ENCODE measurements at regions not wholly inside any gene's neighbourhood (a gene's known extent, or its start where the extent isn't known, plus 50 kb on each side); places are given as distances from the start of the nearest gene placed in this dataset.

- no peak overlapping the region for H3K4me2 ChIP-seq (ENCODE audit: low read length)
- no peak overlapping the region for H3K4me3 ChIP-seq (ENCODE audit: low read length)
- TF ChIP-seq, protein P1, sequence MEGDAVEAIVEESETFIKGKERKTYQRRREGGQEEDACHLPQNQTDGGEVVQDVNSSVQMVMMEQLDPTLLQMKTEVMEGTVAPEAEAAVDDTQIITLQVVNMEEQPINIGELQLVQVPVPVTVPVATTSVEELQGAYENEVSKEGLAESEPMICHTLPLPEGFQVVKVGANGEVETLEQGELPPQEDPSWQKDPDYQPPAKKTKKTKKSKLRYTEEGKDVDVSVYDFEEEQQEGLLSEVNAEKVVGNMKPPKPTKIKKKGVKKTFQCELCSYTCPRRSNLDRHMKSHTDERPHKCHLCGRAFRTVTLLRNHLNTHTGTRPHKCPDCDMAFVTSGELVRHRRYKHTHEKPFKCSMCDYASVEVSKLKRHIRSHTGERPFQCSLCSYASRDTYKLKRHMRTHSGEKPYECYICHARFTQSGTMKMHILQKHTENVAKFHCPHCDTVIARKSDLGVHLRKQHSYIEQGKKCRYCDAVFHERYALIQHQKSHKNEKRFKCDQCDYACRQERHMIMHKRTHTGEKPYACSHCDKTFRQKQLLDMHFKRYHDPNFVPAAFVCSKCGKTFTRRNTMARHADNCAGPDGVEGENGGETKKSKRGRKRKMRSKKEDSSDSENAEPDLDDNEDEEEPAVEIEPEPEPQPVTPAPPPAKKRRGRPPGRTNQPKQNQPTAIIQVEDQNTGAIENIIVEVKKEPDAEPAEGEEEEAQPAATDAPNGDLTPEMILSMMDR (IDR thresholded peaks at IDR 0.05; ENCODE audit: low read depth, low read length), result no peak
- no peak for TF ChIP-seq EZH2phosphoT487 (IDR thresholded peaks at IDR 0.05; ENCODE audit: low read depth)
- H3K4me1 ChIP-seq (ENCODE audit: low read length), result no peaks in the 10 kb centered on the region
- no peak overlapping the region for H2AFZ ChIP-seq (ENCODE audit: low read depth, low read length)
- no peaks in the 10 kb centered on the region for H3K36me3 ChIP-seq (replicated peaks; ENCODE audit: low read depth, low read length)
- no peaks in the 10 kb centered on the region for H3K9me3 ChIP-seq (ENCODE audit: insufficient read depth, low read length)
- no peaks in the 10 kb centered on the region for H3K27me3 ChIP-seq (ENCODE audit: low read depth, low read length)
- H3K27ac ChIP-seq (ENCODE audit: low read length), result no peak overlapping the region
- H3K79me2 ChIP-seq (ENCODE audit: low read length), result no peaks in the 10 kb centered on the region
- H3K9ac ChIP-seq (ENCODE audit: low read length), result no peak overlapping the region
- no peaks in the 10 kb centered on the region for H4K20me1 ChIP-seq (ENCODE audit: insufficient read depth, low read length)
Observed at GRCh38 chr11:98234698-98235097, 786.1 kb upstream of the CNTN5 start.

GRCh38 chr11:98243897-98244296 is 776.9 kb upstream of the CNTN5 start:
- Histone ChIP-seq H3K9ac (ENCODE audit: low read length) (no peak overlapping the region), H2AFZ (ENCODE audit: low read depth, low read length) (no peak overlapping the region), H3K4me3 (ENCODE audit: low read length) (no peak overlapping the region), H3K4me1 (ENCODE audit: low read length) (0 out of 2 replicates have a peak, but pooled peaks cover 3% of the 10 kb centered on the region), H3K9me3 (ENCODE audit: insufficient read depth, low read length) (no peaks in the 10 kb centered on the region), H3K27me3 (ENCODE audit: low read depth, low read length) (no peaks in the 10 kb centered on the region), H3K27ac (ENCODE audit: low read length) (no peak overlapping the region), H3K36me3 (replicated peaks; ENCODE audit: low read depth, low read length) (no peaks in the 10 kb centered on the region), H3K79me2 (ENCODE audit: low read length) (no peaks in the 10 kb centered on the region), H4K20me1 (ENCODE audit: insufficient read depth, low read length) (no peaks in the 10 kb centered on the region), H3K4me2 (ENCODE audit: low read length) (no peak overlapping the region)
- no peak for TF ChIP-seq EZH2phosphoT487 (IDR thresholded peaks at IDR 0.05; ENCODE audit: low read depth)
- TF ChIP-seq, protein P1 (IDR thresholded peaks at IDR 0.05; ENCODE audit: low read depth, low read length), result no peak

DNA sequence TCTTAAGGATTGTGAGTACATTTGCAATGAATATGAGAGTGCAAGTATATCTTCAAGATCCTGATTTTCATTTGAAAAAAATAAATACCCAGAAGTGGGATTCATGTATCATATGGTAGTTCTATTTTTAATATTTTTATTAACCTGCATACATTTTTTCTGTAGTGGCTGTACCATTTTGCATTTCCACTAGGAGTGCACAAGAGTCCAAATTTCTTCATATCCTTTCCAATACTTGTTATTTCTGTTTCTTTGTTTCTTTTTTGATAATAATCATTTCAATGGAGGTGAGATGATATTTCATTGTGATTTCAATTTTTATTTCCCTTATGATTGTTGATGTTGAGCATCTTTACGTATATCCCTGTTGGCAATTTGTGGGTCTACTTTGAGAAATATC is 759.8 kb upstream of the CNTN5 start:
- Histone ChIP-seq H3K36me3 (replicated peaks; ENCODE audit: low read depth, low read length) (no peaks in the 10 kb centered on the region), H3K27me3 (ENCODE audit: low read depth, low read length) (no peaks in the 10 kb centered on the region), H3K27ac (ENCODE audit: low read length) (no peak overlapping the region), H3K4me3 (ENCODE audit: low read length) (no peak overlapping the region), H3K4me1 (ENCODE audit: low read length) (peaks cover 4% of the 10 kb centered on the region; the same call in 1 of the 2 replicates), H2AFZ (ENCODE audit: low read depth, low read length) (no peak overlapping the region), H4K20me1 (ENCODE audit: insufficient read depth, low read length) (no peaks in the 10 kb centered on the region), H3K79me2 (ENCODE audit: low read length) (no peaks in the 10 kb centered on the region), H3K9me3 (ENCODE audit: insufficient read depth, low read length) (no peaks in the 10 kb centered on the region), H3K4me2 (ENCODE audit: low read length) (no peak overlapping the region), H3K9ac (ENCODE audit: low read length) (no peak overlapping the region)
- TF ChIP-seq EZH2phosphoT487 (IDR thresholded peaks at IDR 0.05; ENCODE audit: low read depth), result no peak
- TF ChIP-seq, protein P1 (IDR thresholded peaks at IDR 0.05; ENCODE audit: low read depth, low read length), result no peak

DNA sequence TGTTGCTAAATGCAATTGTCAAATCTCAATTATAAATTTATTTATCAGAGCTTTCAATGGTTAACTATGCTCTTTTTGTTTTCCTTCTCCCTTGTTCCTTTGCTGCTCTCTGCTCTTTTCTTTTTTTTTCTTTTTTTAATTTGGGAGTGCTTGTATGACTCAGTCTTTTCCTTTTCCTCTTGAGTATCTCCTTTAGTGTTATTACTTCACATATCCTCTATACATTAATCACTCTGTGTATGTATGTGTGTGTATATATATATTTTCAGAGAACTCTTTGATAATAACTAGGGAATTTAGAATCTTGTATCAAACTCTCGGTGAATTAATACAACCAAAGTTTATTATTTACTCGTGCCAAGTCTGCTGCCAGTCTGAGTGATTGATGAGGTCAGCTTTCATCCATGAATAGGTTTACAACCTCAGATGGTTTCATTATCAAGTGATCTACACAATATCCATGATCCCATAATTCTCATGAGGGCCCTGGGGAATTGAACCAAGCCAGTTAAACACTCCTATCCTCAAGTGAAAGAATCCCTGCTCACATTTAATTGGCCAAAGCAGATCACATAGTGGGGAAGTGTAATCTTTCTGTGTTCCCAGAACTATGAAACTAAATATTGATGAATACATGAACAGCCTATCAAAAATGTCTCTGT is 743.4 kb upstream of the CNTN5 start:
- Histone ChIP-seq H3K4me3 (ENCODE audit: low read length) (no peak overlapping the region), H3K9ac (ENCODE audit: low read length) (no peak overlapping the region), H2AFZ (ENCODE audit: low read depth, low read length) (no peak overlapping the region), H4K20me1 (ENCODE audit: insufficient read depth, low read length) (no peaks in the 10 kb centered on the region), H3K36me3 (replicated peaks; ENCODE audit: low read depth, low read length) (no peaks in the 10 kb centered on the region), H3K9me3 (ENCODE audit: insufficient read depth, low read length) (no peaks in the 10 kb centered on the region), H3K4me1 (ENCODE audit: low read length) (no peaks in the 10 kb centered on the region), H3K27me3 (ENCODE audit: low read depth, low read length) (no peaks in the 10 kb centered on the region), H3K79me2 (ENCODE audit: low read length) (no peaks in the 10 kb centered on the region), H3K4me2 (ENCODE audit: low read length) (no peak overlapping the region), H3K27ac (ENCODE audit: low read length) (no peak overlapping the region)
- no peak for TF ChIP-seq EZH2phosphoT487 (IDR thresholded peaks at IDR 0.05; ENCODE audit: low read depth)
- TF ChIP-seq, protein P1 (IDR thresholded peaks at IDR 0.05; ENCODE audit: low read depth, low read length), result no peak

Data from OCI-LY3 (cell line).